Prostate gland (tissue), 2 donors: ENCODE measurements at regions not wholly inside any gene's neighbourhood (a gene's known extent, or its start where the extent isn't known, plus 50 kb on each side); places are given as distances from the start of the nearest gene placed in this dataset.

Experiments
- POLR2A ChIP-seq: fragments of 450-650 bp; IDR thresholded peaks from one replicate; pipeline ENCODE4 v1.6.1; 2016; ENCODE audit warnings: antibody characterized with exemption, mild to moderate bottlenecking
- POLR2AphosphoS5 ChIP-seq: sonication (generic); formaldehyde crosslinking; IDR thresholded peaks from one replicate; pipeline ENCODE4 v1.6.1; 2017; ENCODE audit warnings: antibody characterized with exemption
- TF ChIP-seq, protein P1 (sequence below), 4 experiments: fragments of 200-600 bp in 2 of 4; fragments of 450-650 bp in 2 of 4; sonication (generic) in 2 of 4; IDR thresholded peaks; 1 replicate in 3 of 4; 2 replicates in 1 of 4; pipeline ENCODE4 v1.5.1; 2016 to 2019; ENCODE audit warnings: antibody characterized with exemption in 4 of 4, mild to moderate bottlenecking in 2 of 4, moderate library complexity in 2 of 4

DNA sequence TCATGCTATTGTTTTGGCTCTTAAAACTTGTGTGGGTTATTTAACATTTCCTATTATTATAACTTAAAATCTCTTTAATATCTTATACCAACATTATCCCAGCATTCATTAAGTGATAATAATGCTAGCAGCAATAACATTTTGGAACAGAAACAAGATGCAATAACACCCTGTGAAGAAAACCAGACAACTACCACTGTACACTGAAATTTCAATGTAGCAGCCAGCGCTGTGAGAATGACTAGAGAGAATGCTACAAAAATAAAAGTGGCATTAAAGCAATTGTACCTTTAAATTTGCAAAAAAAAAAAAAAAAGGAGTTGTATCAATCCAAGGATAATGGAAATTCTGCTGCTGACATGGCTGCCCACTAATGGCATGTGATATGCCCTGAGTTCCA is 269.9 kb downstream of the TTC32 start:
- TF ChIP-seq, protein P1, sequence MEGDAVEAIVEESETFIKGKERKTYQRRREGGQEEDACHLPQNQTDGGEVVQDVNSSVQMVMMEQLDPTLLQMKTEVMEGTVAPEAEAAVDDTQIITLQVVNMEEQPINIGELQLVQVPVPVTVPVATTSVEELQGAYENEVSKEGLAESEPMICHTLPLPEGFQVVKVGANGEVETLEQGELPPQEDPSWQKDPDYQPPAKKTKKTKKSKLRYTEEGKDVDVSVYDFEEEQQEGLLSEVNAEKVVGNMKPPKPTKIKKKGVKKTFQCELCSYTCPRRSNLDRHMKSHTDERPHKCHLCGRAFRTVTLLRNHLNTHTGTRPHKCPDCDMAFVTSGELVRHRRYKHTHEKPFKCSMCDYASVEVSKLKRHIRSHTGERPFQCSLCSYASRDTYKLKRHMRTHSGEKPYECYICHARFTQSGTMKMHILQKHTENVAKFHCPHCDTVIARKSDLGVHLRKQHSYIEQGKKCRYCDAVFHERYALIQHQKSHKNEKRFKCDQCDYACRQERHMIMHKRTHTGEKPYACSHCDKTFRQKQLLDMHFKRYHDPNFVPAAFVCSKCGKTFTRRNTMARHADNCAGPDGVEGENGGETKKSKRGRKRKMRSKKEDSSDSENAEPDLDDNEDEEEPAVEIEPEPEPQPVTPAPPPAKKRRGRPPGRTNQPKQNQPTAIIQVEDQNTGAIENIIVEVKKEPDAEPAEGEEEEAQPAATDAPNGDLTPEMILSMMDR (IDR thresholded peaks at IDR 0.05), result no peak
- TF ChIP-seq POLR2AphosphoS5 (no peak), POLR2A (no peak)
